ENCODE measurements at regions not wholly inside any gene's neighbourhood (a gene's known extent, or its start where the extent isn't known, plus 50 kb on each side); places are given as distances from the start of the nearest gene placed in this dataset.
A peak's percentile ranks its signal among the peaks of the same experiment; 100 is the strongest.

- no peak for DNase-seq (ENCODE audit: low read depth)
Measured at GRCh38 chr5:172548981-172549687, 91.9 kb upstream of the NEURL1B start.

- DNase-seq (ENCODE audit: low read depth): no peak
Measured at GRCh38 chr5:172548311-172548731, 92.7 kb upstream of the NEURL1B start.

GRCh38 chr5:172546196-172546595, 91.9 kb upstream of the SH3PXD2B start:
- no peak for DNase-seq (ENCODE audit: low read depth)

GRCh38 chr5:172545291-172545801, 91.0 kb upstream of the SH3PXD2B start:
- DNase-seq (ENCODE audit: low read depth): no peak

GRCh38 chr5:172544371-172545095, 90.2 kb upstream of the SH3PXD2B start:
- DNase-seq (ENCODE audit: low read depth): no peak

GRCh38 chr5:172543484-172544298, 89.4 kb upstream of the SH3PXD2B start:
- DNase-seq (ENCODE audit: low read depth): no peak

GRCh38 chr5:172542651-172543131, 88.4 kb upstream of the SH3PXD2B start:
- DNase-seq (ENCODE audit: low read depth): no peak

- no peak for DNase-seq (ENCODE audit: low read depth)
Measured at GRCh38 chr5:172541773-172542136, 87.4 kb upstream of the SH3PXD2B start.

GRCh38 chr5:172541099-172541772, 86.9 kb upstream of the SH3PXD2B start:
- DNase-seq (ENCODE audit: low read depth): no peak

- no peak for DNase-seq (ENCODE audit: low read depth)
Measured at GRCh38 chr5:172540099-172540870, 86.0 kb upstream of the SH3PXD2B start.

GRCh38 chr5:172535108-172535445, 80.8 kb upstream of the SH3PXD2B start:
- no peak for DNase-seq (ENCODE audit: low read depth)

GRCh38 chr5:172534229-172535107, 80.1 kb upstream of the SH3PXD2B start:
- peak; percentile 22 for DNase-seq (ENCODE audit: low read depth)

GRCh38 chr5:172533399-172534228, 79.3 kb upstream of the SH3PXD2B start:
- DNase-seq (ENCODE audit: low read depth): no peak

- DNase-seq (ENCODE audit: low read depth): no peak
Measured at GRCh38 chr5:172533058-172533398, 78.7 kb upstream of the SH3PXD2B start.

- peak; percentile 19 for DNase-seq (ENCODE audit: low read depth)
Measured at GRCh38 chr5:172532439-172532838, 78.1 kb upstream of the SH3PXD2B start.

GRCh38 chr5:172531704-172532026, 77.3 kb upstream of the SH3PXD2B start:
- no peak for DNase-seq (ENCODE audit: low read depth)

- no peak for DNase-seq (ENCODE audit: low read depth)
Measured at GRCh38 chr5:172530878-172531703, 76.8 kb upstream of the SH3PXD2B start.

GRCh38 chr5:172530406-172530805, 76.1 kb upstream of the SH3PXD2B start:
- DNase-seq (ENCODE audit: low read depth): no peak
